ENCODE measurements at regions not wholly inside any gene's neighbourhood (a gene's known extent, or its start where the extent isn't known, plus 50 kb on each side); places are given as distances from the start of the nearest gene placed in this dataset.
"Not testable (repeated sequence)": the region's sequence is repeated elsewhere in the genome, so short reads cannot be mapped to it uniquely, and the experiment has no call there.

- no peak for DNase-seq
Measured at GRCh38 chr12:28023156-28023887, 50.8 kb upstream of the PTHLH start.

GRCh38 chr12:28024231-28024995 is 51.9 kb upstream of the PTHLH start:
- no peak for DNase-seq

- DNase-seq, result no peak
Measured at GRCh38 chr12:28025821-28026505, 53.4 kb upstream of the PTHLH start.

GRCh38 chr12:28026701-28027100 is 54.2 kb upstream of the PTHLH start:
- no peak for DNase-seq

GRCh38 chr12:28027328-28027727 is 54.8 kb upstream of the PTHLH start:
- DNase-seq, result no peak

GRCh38 chr12:28027947-28028724 is 55.6 kb upstream of the PTHLH start:
- DNase-seq, result no peak

GRCh38 chr12:28032811-28033537 is 60.4 kb upstream of the PTHLH start:
- DNase-seq, result no peak

- DNase-seq, result no peak
Measured at GRCh38 chr12:28033538-28033915, 61.0 kb upstream of the PTHLH start.

GRCh38 chr12:28034271-28034670 is 61.7 kb upstream of the PTHLH start:
- no peak for DNase-seq

- DNase-seq, result no peak
Measured at GRCh38 chr12:28035500-28035899, 63.0 kb upstream of the PTHLH start.

- no peak for DNase-seq
Measured at GRCh38 chr12:28036940-28037339, 64.4 kb upstream of the PTHLH start.

- DNase-seq, result no peak
Measured at GRCh38 chr12:28040246-28040645, 67.7 kb upstream of the PTHLH start.

GRCh38 chr12:28046600-28046999 is 74.1 kb upstream of the PTHLH start:
- not testable (repeated sequence) for DNase-seq

- DNase-seq, result no peak
Measured at GRCh38 chr12:28050606-28051005, 78.1 kb upstream of the PTHLH start.

GRCh38 chr12:28051516-28052354 is 79.2 kb upstream of the PTHLH start:
- DNase-seq, result no peak

GRCh38 chr12:28053564-28053963 is 81.0 kb upstream of the PTHLH start:
- no peak for DNase-seq

GRCh38 chr12:28054583-28054982 is 82.0 kb upstream of the PTHLH start:
- no peak for DNase-seq

GRCh38 chr12:28057856-28058615 is 85.5 kb upstream of the PTHLH start:
- DNase-seq, result no peak

GRCh38 chr12:28059220-28059619 is 86.7 kb upstream of the PTHLH start:
- no peak for DNase-seq

- DNase-seq, result no peak
Measured at GRCh38 chr12:28059668-28060067, 87.1 kb upstream of the PTHLH start.

GRCh38 chr12:28060871-28061270 is 88.3 kb upstream of the PTHLH start:
- DNase-seq, result no peak
